ENCODE measurements at regions not wholly inside any gene's neighbourhood (a gene's known extent, or its start where the extent isn't known, plus 50 kb on each side); places are given as distances from the start of the nearest gene placed in this dataset.

- TF ChIP-seq CEBPB (IDR thresholded peaks at IDR 0.05; ENCODE audit: low read depth, low read length): no peak
- TF ChIP-seq CTCF (conservative IDR thresholded peaks at IDR 0.05; ENCODE audit: low read depth, low read length): no peak
- no peak for TF ChIP-seq MAFK (IDR thresholded peaks at IDR 0.05; ENCODE audit: low read depth, low read length)
- TF ChIP-seq RAD21 (IDR thresholded peaks at IDR 0.05; ENCODE audit: low read length): no peak
- TF ChIP-seq MAZ (IDR thresholded peaks at IDR 0.05; ENCODE audit: borderline replicate concordance, low read depth, low read length): no peak
These were observed 411.7 kb downstream of the TCERG1L start for GRCh38 chr10:130899856-130900255.
